ENCODE measurements at regions not wholly inside any gene's neighbourhood (a gene's known extent, or its start where the extent isn't known, plus 50 kb on each side); places are given as distances from the start of the nearest gene placed in this dataset.

DNA sequence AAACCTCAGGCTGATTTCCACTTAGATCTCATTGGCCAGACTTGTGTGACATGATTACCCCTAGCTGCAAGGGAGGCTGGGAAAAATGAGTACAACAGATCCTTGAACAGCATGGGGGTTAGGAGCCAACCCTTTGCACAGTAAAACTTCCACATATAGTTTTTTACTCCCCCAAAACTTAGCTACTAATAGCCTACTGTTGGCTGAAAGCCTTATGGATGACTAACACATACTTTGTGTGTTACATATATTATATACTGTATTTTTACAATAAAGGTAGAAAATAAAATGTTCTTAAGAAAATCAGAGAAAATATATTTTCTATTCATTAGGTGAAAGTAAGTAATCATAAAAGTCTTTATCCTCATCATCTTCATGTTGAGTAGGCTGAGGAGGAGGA, 217.4 kb downstream of the NMUR2 start (continued):
- TF ChIP-seq FOXA2 (IDR thresholded peaks at IDR 0.05) (no peak), HNF4G (IDR thresholded peaks at IDR 0.05) (no peak), RAD21 (IDR thresholded peaks at IDR 0.05) (no peak)
- TF ChIP-seq, protein P1, sequence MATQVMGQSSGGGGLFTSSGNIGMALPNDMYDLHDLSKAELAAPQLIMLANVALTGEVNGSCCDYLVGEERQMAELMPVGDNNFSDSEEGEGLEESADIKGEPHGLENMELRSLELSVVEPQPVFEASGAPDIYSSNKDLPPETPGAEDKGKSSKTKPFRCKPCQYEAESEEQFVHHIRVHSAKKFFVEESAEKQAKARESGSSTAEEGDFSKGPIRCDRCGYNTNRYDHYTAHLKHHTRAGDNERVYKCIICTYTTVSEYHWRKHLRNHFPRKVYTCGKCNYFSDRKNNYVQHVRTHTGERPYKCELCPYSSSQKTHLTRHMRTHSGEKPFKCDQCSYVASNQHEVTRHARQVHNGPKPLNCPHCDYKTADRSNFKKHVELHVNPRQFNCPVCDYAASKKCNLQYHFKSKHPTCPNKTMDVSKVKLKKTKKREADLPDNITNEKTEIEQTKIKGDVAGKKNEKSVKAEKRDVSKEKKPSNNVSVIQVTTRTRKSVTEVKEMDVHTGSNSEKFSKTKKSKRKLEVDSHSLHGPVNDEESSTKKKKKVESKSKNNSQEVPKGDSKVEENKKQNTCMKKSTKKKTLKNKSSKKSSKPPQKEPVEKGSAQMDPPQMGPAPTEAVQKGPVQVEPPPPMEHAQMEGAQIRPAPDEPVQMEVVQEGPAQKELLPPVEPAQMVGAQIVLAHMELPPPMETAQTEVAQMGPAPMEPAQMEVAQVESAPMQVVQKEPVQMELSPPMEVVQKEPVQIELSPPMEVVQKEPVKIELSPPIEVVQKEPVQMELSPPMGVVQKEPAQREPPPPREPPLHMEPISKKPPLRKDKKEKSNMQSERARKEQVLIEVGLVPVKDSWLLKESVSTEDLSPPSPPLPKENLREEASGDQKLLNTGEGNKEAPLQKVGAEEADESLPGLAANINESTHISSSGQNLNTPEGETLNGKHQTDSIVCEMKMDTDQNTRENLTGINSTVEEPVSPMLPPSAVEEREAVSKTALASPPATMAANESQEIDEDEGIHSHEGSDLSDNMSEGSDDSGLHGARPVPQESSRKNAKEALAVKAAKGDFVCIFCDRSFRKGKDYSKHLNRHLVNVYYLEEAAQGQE (IDR thresholded peaks at IDR 0.05): no peak

DNA sequence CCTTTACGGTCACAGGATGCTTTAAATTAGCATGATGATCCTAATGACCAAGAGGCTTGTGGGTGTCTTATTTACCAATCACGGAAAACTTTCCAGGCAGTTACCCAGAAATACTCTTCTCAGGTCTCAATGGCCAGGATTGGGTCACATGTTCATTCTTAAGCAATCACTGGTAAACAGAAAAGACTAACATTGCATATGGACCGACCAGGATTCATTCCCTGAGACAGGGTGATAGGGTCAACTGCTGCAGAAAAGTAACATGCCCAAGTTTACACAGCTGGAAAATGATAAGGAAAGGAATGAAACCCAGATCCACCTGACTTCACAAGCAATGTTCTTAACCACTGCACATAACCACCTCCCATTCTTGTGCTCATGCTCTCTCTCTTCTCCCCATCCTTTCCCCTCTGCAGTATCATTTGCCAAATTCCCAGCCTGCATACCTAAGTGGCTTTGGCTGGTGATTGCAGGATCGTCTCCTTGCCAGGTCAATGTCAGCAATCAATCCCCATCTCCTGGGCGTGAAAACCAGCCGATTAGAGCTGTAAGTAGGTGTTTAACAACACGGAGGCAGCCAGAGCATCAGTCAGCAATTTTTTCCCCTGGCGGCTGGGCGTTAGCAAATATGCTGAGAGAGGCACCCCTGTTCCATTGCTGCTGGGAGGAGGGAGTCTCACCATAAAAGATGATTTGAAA, 219.4 kb downstream of the NMUR2 start:
- Histone ChIP-seq H3K9me3 (ENCODE audit: control insufficient read depth in 4 of 4, low read length in 3 of 4) (peaks cover 0 to 3% (median 0%) of the 10 kb centered on the region in 4 donors), H3K36me3 (ENCODE audit: control insufficient read depth in 4 of 4, insufficient read depth in 3 of 4, low read depth in 1 of 4, low read length in 3 of 4) (no peaks in the 10 kb centered on the region), H3K4me3 (ENCODE audit: low read depth in 1 of 3, low read length in 3 of 3) (no peak overlapping the region), H3K27me3 (ENCODE audit: control insufficient read depth in 4 of 4, insufficient read depth in 4 of 4, low read length in 3 of 4) (no peaks in the 10 kb centered on the region), H3K27ac (ENCODE audit: low read depth in 1 of 2, low read length in 2 of 2) (no peak overlapping the region), H3K9ac (ENCODE audit: low read depth in 1 of 2, low read length in 2 of 2) (no peak overlapping the region), H3K4me1 (ENCODE audit: control insufficient read depth in 4 of 4, insufficient read depth in 4 of 4, low read length in 3 of 4) (peaks cover 0 to 4% (median 0%) of the 10 kb centered on the region in 4 donors)
- no peak for TF ChIP-seq JUND (IDR thresholded peaks at IDR 0.05)
- TF ChIP-seq RAD21 (IDR thresholded peaks at IDR 0.05): no peak
- TF ChIP-seq, protein P2, sequence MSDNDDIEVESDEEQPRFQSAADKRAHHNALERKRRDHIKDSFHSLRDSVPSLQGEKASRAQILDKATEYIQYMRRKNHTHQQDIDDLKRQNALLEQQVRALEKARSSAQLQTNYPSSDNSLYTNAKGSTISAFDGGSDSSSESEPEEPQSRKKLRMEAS (IDR thresholded peaks at IDR 0.05): no peak
- TF ChIP-seq HNF4A (conservative IDR thresholded peaks at IDR 0.05): peak in 1 of 2 donors; percentile 27
- no peak for TF ChIP-seq EGR1 (IDR thresholded peaks at IDR 0.05; ENCODE audit: low read depth in 2 of 2)
- peak; percentile 12 for TF ChIP-seq FOXA2 (IDR thresholded peaks at IDR 0.05)
- peak in 1 of 2 donors; percentile 38 for TF ChIP-seq RXRA (IDR thresholded peaks at IDR 0.05)
- no peak for DNase-seq (ENCODE audit: low spot score)
- 31% methylated on average over 9 of the region's 9 CpGs for WGBS

DNA sequence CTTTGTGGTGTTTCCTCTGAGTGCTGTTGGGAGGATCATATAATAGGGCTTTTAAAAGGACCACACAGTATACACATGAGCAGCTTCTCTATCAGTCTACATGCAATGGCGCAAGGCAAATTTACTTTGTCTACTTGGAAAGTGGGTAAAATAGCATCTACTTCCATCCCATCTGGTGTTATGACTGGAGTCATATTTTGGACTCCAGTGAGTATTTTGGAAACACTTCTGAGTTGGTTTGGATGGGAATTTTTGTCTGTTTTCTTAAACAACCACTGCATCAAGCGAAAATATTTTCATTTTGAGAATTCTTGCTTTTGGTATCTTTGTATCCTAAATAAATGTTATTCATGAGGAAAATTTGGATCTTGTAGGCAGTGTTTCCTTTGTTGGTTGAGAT, 220.8 kb downstream of the NMUR2 start:
- no peak overlapping the region for H3K27ac ChIP-seq (ENCODE audit: low read depth in 1 of 2, low read length in 2 of 2)
- no peaks in the 10 kb centered on the region for H3K27me3 ChIP-seq (ENCODE audit: control insufficient read depth in 4 of 4, insufficient read depth in 4 of 4, low read length in 3 of 4)
- no peak for DNase-seq (ENCODE audit: low spot score)
- no peak overlapping the region for H3K4me3 ChIP-seq (ENCODE audit: low read depth in 1 of 3, low read length in 3 of 3)
- H3K9ac ChIP-seq (ENCODE audit: low read depth in 1 of 2, low read length in 2 of 2): no peak overlapping the region
- H3K9me3 ChIP-seq (ENCODE audit: control insufficient read depth in 4 of 4, low read length in 3 of 4): peaks cover 0 to 3% (median under 1%) of the 10 kb centered on the region in 4 donors
- no peak for TF ChIP-seq EGR1 (IDR thresholded peaks at IDR 0.05; ENCODE audit: low read depth in 2 of 2)
- TF ChIP-seq, protein P3, sequence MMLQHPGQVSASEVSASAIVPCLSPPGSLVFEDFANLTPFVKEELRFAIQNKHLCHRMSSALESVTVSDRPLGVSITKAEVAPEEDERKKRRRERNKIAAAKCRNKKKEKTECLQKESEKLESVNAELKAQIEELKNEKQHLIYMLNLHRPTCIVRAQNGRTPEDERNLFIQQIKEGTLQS (IDR thresholded peaks at IDR 0.05): no peak
- TF ChIP-seq FOXA2 (IDR thresholded peaks at IDR 0.05): no peak
- no peak for TF ChIP-seq TAF1 (conservative IDR thresholded peaks at IDR 0.05)
- TF ChIP-seq, protein P4, sequence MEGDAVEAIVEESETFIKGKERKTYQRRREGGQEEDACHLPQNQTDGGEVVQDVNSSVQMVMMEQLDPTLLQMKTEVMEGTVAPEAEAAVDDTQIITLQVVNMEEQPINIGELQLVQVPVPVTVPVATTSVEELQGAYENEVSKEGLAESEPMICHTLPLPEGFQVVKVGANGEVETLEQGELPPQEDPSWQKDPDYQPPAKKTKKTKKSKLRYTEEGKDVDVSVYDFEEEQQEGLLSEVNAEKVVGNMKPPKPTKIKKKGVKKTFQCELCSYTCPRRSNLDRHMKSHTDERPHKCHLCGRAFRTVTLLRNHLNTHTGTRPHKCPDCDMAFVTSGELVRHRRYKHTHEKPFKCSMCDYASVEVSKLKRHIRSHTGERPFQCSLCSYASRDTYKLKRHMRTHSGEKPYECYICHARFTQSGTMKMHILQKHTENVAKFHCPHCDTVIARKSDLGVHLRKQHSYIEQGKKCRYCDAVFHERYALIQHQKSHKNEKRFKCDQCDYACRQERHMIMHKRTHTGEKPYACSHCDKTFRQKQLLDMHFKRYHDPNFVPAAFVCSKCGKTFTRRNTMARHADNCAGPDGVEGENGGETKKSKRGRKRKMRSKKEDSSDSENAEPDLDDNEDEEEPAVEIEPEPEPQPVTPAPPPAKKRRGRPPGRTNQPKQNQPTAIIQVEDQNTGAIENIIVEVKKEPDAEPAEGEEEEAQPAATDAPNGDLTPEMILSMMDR (IDR thresholded peaks at IDR 0.05; ENCODE audit: low read depth, low read length, missing input control): no peak
- no peak for TF ChIP-seq GABPA (IDR thresholded peaks at IDR 0.05 in 1 of 2, conservative IDR thresholded peaks at IDR 0.05 in 1 of 2)
- no peak for TF ChIP-seq YY1 (IDR thresholded peaks at IDR 0.05)
- TF ChIP-seq, protein P5, sequence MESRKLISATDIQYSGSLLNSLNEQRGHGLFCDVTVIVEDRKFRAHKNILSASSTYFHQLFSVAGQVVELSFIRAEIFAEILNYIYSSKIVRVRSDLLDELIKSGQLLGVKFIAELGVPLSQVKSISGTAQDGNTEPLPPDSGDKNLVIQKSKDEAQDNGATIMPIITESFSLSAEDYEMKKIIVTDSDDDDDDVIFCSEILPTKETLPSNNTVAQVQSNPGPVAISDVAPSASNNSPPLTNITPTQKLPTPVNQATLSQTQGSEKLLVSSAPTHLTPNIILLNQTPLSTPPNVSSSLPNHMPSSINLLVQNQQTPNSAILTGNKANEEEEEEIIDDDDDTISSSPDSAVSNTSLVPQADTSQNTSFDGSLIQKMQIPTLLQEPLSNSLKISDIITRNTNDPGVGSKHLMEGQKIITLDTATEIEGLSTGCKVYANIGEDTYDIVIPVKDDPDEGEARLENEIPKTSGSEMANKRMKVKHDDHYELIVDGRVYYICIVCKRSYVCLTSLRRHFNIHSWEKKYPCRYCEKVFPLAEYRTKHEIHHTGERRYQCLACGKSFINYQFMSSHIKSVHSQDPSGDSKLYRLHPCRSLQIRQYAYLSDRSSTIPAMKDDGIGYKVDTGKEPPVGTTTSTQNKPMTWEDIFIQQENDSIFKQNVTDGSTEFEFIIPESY (IDR thresholded peaks at IDR 0.05): no peak
- TF ChIP-seq, protein P2 (IDR thresholded peaks at IDR 0.05): no peak
- no peak for TF ChIP-seq HNF4A (conservative IDR thresholded peaks at IDR 0.05)
- TF ChIP-seq RAD21 (IDR thresholded peaks at IDR 0.05): no peak
- TF ChIP-seq HNF4G (IDR thresholded peaks at IDR 0.05): no peak
- TF ChIP-seq FOXA1 (IDR thresholded peaks at IDR 0.05): no peak
- TF ChIP-seq SP1 (IDR thresholded peaks at IDR 0.05): no peak
- TF ChIP-seq RXRA (IDR thresholded peaks at IDR 0.05): no peak
- H3K36me3 ChIP-seq (ENCODE audit: control insufficient read depth in 4 of 4, insufficient read depth in 3 of 4, low read depth in 1 of 4, low read length in 3 of 4): no peaks in the 10 kb centered on the region
- H3K4me1 ChIP-seq (ENCODE audit: control insufficient read depth in 4 of 4, insufficient read depth in 4 of 4, low read length in 3 of 4): peaks cover 0 to 4% (median 0%) of the 10 kb centered on the region in 4 donors
- 80% methylated on average over 2 of the region's 2 CpGs for WGBS

All from liver (tissue), 8 donors.